Prostate gland (tissue), 2 donors: ENCODE measurements at regions not wholly inside any gene's neighbourhood (a gene's known extent, or its start where the extent isn't known, plus 50 kb on each side); places are given as distances from the start of the nearest gene placed in this dataset.

Source experiments
- DNase-seq: peaks from one replicate; pipeline ENCODE4 v3.0.0-alpha.2; 2019; ENCODE audit warnings: low spot score
- H3K27ac ChIP-seq, 2 donors: fragments of 200-600 bp; sonication (generic); 2 replicates each; pipeline ENCODE4 v1.5.1; 2017 to 2019
- H3K27me3 ChIP-seq: fragments of 200-600 bp; sonication (generic); replicated peaks from 2 replicates; pipeline ENCODE4 v1.5.1; 2019; ENCODE audit not compliant: insufficient read depth
- H3K36me3 ChIP-seq, 2 donors: fragments of 200-600 bp; sonication (generic); 1 replicate in 1 of 2; 2 replicates in 1 of 2; pipeline versions ENCODE4 v1.5.1 to v1.8.1; 2017 to 2019
- H3K4me1 ChIP-seq: fragments of 200-600 bp; sonication (generic); replicated peaks from 2 replicates; pipeline ENCODE4 v1.5.1; 2019
- H3K4me3 ChIP-seq, 2 donors: fragments of 200-600 bp; sonication (generic); 2 replicates each; pipeline ENCODE4 v1.5.1; 2017 to 2019
- H3K9me3 ChIP-seq: fragments of 200-600 bp; sonication (generic); 2 replicates; pipeline ENCODE4 v1.5.1; 2017
- CTCF ChIP-seq, 4 experiments: fragments of 200-600 bp in 2 of 4; fragments of 450-650 bp in 2 of 4; sonication (generic) in 2 of 4; IDR thresholded peaks; 1 replicate in 3 of 4; 2 replicates in 1 of 4; pipeline ENCODE4 v1.5.1; 2016 to 2019; ENCODE audit warnings: antibody characterized with exemption in 4 of 4, mild to moderate bottlenecking in 2 of 4, moderate library complexity in 2 of 4
- POLR2A ChIP-seq: fragments of 450-650 bp; IDR thresholded peaks from one replicate; pipeline ENCODE4 v1.6.1; 2016; ENCODE audit warnings: antibody characterized with exemption, mild to moderate bottlenecking
- POLR2AphosphoS5 ChIP-seq: sonication (generic); formaldehyde crosslinking; IDR thresholded peaks from one replicate; pipeline ENCODE4 v1.6.1; 2017; ENCODE audit warnings: antibody characterized with exemption
- WGBS: methylation state at CpG from one replicate; pipeline ENCODE4 v1.1.5; 2018; 5-methylcytosine and 5-hydroxymethylcytosine counted together
- intact Hi-C: fragments of 100-400 bp; cut with DNase I; formaldehyde crosslinking; loops from one replicate; pipeline ENCODE4 v1.14.2; 2022

- TF ChIP-seq POLR2A (no peak), POLR2AphosphoS5 (no peak), CTCF (IDR thresholded peaks at IDR 0.05) (no peak)
- no peak overlapping the region for H3K4me3 ChIP-seq
- no peaks in the 10 kb centered on the region for H3K9me3 ChIP-seq
- H3K4me1 ChIP-seq, result no peaks in the 10 kb centered on the region
- H3K36me3 ChIP-seq, result no peaks in the 10 kb centered on the region
- H3K27me3 ChIP-seq, result no peaks in the 10 kb centered on the region
- intact Hi-C loops, result no loop called here
- DNase-seq, result no peak
- no peak overlapping the region for H3K27ac ChIP-seq
- WGBS, result 48% methylated on average over 1 of the region's 1 CpG
Observed at GRCh38 chr5:19256036-19256435, 732.0 kb downstream of the CDH18 start.

- Histone ChIP-seq H3K9me3 (no peaks in the 10 kb centered on the region), H3K4me3 (no peak overlapping the region), H3K27ac (no peak overlapping the region), H3K4me1 (no peaks in the 10 kb centered on the region), H3K36me3 (no peaks in the 10 kb centered on the region), H3K27me3 (no peaks in the 10 kb centered on the region)
- intact Hi-C loops, result no loop called here
- TF ChIP-seq CTCF (IDR thresholded peaks at IDR 0.05), result no peak
- no peak for TF ChIP-seq POLR2A
- TF ChIP-seq POLR2AphosphoS5, result no peak
- no peak for DNase-seq
Observed at GRCh38 chr5:19258686-19259085, 729.3 kb downstream of the CDH18 start.

- intact Hi-C loops, result no loop called here
- TF ChIP-seq CTCF (IDR thresholded peaks at IDR 0.05) (no peak), POLR2AphosphoS5 (no peak), POLR2A (no peak)
- Histone ChIP-seq H3K27ac (no peak overlapping the region), H3K9me3 (no peaks in the 10 kb centered on the region), H3K4me3 (no peak overlapping the region), H3K4me1 (no peaks in the 10 kb centered on the region), H3K36me3 (no peaks in the 10 kb centered on the region), H3K27me3 (no peaks in the 10 kb centered on the region)
- no peak for DNase-seq
- WGBS, result 89% methylated on average over 4 of the region's 4 CpGs
Observed at GRCh38 chr5:19261879-19262278, 726.1 kb downstream of the CDH18 start.

- Histone ChIP-seq H3K9me3 (no peaks in the 10 kb centered on the region), H3K4me1 (no peaks in the 10 kb centered on the region), H3K27me3 (no peaks in the 10 kb centered on the region), H3K36me3 (no peaks in the 10 kb centered on the region), H3K27ac (no peak overlapping the region), H3K4me3 (no peak overlapping the region)
- 85% methylated on average over 2 of the region's 2 CpGs for WGBS
- DNase-seq, result no peak
- TF ChIP-seq CTCF (IDR thresholded peaks at IDR 0.05), result no peak
- no peak for TF ChIP-seq POLR2A
- no peak for TF ChIP-seq POLR2AphosphoS5
- intact Hi-C loops, result no loop called here
Observed at GRCh38 chr5:19264821-19265220, 723.2 kb downstream of the CDH18 start.

GRCh38 chr5:19266791-19267190, 721.2 kb downstream of the CDH18 start:
- Histone ChIP-seq H3K27ac (no peak overlapping the region), H3K9me3 (no peaks in the 10 kb centered on the region), H3K27me3 (no peaks in the 10 kb centered on the region), H3K4me3 (no peak overlapping the region), H3K36me3 (no peaks in the 10 kb centered on the region), H3K4me1 (no peaks in the 10 kb centered on the region)
- DNase-seq, result no peak
- TF ChIP-seq POLR2A (no peak), POLR2AphosphoS5 (no peak), CTCF (IDR thresholded peaks at IDR 0.05) (no peak)
- WGBS, result 91% methylated on average over 4 of the region's 4 CpGs
- intact Hi-C loops, result no loop called here
